Inflammatory macrophage treated with lipopolysaccharide for 1 hour (primary cell): ENCODE measurements at regions not wholly inside any gene's neighbourhood (a gene's known extent, or its start where the extent isn't known, plus 50 kb on each side); places are given as distances from the start of the nearest gene placed in this dataset.

Experiments
- DNase-seq, 2 donors: peaks; one replicate each; pipeline ENCODE4 v3.0.0-alpha.2; 2020 to 2022

DNA sequence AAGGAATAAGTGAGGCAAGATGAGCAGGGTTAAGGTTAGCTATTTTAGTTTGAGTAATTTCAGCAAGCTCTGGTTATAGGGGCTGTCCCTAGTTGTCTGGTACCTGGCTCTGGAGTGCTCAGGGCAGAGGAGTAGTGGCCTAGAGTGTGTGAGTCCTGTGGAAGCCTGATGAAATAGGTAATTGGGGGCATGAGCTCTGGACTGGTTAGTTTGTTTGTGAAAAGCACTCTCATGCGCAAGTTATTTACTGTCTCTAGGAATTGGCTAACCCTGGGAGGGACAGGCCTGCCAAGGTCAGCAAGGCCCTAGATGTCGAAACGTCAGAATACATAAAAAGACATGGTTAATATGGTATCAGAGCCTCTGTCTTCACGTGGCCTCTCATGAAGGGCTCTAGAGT, 900.1 kb downstream of the PCDH17 start:
- DNase-seq = no peak

DNA sequence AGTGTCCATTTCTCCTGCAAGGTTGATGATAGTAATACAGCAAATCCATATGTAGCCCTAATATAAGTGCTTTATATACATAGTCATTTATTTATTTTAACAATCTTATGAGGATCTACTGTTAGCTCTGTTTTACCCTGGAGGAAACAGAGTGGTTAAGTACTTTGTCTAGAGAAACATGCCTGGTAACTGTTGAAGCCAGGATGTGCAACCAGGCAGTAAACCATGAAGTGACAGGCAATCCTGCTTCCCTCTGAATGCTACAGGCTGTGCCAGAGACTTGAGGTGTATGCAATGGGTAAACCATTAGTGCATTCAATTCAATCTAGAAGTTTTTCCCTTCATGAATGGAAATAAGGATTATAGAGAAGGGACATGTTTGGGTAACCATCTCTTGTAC, 911.0 kb downstream of the PCDH17 start:
- DNase-seq = no peak

DNA sequence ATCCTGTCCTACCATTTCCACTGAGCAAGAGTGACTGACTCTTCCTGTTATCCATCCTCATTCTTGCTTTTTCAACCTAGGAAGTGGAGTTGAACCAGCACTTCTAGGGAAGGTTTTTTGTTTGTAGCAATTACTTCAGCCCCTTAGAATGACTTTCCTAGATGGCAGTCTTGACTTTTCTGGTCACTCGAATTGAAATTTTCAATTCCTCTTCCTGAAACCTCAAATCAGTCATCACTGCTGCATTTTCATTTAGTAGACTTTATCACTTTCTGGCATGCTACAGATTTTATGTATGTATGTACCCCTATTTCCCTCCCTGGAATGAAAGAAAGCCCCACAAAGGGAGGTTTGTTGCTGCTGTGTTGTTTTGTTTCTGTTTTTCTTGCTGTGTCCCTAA, 915.9 kb downstream of the PCDH17 start:
- DNase-seq = no peak

DNA sequence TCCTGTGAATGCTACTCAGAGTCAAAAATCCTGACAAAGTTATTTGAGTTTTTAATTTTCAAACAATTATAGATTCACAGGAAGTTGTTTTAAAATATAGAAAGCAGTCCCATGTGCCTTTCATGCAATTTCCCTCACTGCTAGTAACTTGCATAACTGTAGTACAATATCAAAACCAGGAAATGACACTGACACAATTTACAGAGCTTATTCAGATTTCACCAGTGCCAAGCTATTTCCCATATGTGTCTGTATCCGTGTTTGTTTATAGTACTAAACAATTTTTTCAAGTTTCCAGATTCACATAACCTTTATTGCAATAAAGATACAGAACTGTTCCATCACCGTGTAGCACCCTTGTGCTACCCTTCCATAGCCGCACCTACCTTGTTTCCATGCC, 934.6 kb downstream of the PCDH17 start:
- no peak for DNase-seq

DNA sequence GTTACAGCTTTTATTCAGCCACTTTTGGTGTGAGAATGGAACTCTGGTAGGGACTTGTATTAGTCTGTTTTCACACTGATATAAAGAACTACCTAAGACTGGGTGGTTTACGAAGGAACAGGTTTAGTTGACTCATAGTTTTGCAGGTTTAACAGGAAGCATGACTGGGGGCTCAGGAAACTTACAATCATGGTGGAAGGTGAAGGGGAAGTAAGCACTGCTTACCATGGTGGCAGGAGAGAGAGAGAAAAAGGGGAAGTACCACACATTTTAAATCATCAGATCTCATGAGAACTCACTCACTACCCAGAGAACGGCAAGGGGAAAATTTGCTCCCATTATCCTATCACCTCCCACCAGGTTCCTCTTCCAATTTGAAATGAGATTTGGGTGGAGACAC, 942.2 kb downstream of the PCDH17 start:
- peak in 1 of 2 donors; percentile 4 for DNase-seq

DNA sequence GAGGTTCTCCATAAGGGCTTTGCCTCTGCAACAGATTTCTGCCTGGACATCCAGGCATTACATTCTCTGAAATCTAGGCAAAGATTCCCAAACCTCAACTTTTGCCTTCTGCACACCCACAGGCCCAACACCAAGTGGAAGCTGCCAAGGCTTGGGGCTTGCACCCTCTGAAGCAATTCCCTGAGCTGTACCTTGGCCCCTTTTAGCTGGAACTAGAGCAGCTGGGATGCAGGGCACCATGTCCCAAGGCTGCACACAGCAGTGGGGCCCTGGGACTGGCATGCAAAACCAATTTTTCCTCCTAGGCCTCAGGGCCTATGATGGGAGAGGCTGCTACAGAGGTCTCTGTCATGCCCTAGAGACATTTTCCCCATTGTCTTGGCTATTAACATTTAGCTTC, 943.2 kb downstream of the PCDH17 start:
- no peak for DNase-seq

DNA sequence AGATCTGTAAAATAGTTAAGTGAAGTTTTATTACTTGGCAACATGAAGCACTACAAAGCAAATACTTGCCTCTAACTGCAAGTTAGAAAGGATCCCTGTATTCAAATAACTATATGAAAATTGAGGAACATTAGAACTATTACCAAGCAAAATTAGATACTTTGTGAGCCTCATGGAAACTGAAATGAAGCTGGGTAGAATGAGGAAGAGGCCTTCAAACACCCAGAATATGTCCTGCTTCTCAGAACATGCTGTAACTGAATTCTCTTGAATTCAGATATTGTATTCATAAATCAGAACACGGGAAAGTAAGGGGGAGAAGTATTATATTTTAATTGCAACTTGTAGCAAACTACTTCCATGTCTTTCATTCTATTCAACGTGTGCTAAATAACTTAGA, 947.9 kb downstream of the PCDH17 start:
- DNase-seq = peak in 1 of 2 donors; percentile 2

DNA sequence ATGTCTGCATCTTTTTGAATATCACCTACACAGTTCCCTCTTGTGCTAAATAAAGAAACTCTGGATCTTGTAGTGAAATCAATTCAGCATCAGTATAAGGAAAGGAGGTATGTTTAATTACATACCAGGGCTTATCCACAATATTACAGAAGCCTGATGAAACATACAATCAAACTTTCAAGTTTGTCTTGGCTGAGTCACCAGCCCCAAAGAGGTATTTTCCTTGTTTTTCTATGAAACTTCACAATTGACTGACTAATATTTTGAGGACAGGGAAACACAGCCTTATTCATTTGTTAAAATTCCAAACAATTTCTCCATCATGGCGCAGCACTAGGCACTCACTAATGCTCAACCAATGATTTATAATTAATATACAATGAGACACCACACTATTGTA, 952.4 kb downstream of the PCDH17 start:
- no peak for DNase-seq

DNA sequence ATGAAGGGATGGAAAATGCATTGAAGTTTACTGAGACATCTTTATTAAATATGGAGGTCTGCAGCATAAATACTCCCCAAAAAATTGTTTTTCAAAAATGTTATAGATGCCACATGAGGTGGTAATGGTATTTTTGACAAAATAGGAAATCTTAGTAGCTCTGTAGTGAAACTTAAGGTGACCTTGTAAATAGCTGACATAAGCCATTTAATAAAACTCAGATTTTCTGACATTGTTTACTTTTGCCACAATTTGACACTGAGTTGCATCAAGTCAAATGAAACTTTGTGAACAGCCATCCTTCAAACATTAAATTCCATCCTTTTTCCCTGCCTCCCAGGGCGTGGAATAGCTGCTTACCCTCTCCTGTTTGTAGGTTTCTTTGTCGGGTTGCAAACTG, 953.1 kb downstream of the PCDH17 start:
- no peak for DNase-seq

DNA sequence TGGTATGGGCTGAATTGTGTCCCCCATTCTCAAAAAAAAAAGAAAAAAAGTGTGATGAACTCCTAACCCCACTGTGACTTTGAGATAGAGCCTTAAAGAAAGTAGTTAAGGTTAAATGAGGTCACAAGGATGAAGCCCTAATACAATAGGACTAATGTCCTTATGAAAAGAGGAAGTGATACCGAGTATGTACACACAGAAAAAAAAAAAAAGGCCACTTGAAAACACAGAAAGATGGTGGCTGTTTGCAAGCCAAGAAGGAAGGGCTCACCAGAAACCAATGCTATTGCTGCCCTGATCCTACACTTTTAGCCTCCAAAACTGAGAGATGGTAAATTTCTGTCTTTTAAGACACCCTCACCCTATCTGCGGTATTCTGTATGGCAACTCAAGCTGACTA, 955.6 kb downstream of the PCDH17 start:
- peak; percentile 31 to 51 for DNase-seq

DNA sequence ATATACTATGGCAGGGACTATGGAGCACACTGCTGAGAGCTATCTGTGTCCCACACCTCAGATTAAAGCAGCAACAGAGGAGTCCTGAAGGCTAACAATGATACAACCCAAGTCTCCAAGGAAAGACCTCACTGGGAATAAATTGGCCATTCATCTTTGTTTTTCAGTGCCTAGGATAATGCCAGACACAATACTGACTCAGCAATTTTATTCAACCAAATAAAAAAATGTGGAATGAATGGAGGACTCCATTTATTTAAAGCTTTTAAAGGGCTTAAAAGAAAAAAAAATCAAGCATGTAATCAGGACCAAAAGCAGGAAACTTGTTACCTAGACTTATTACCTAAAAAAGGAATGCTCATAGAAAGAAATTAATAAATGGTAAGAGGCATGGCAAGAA, 960.5 kb downstream of the PCDH17 start:
- DNase-seq = no peak

DNA sequence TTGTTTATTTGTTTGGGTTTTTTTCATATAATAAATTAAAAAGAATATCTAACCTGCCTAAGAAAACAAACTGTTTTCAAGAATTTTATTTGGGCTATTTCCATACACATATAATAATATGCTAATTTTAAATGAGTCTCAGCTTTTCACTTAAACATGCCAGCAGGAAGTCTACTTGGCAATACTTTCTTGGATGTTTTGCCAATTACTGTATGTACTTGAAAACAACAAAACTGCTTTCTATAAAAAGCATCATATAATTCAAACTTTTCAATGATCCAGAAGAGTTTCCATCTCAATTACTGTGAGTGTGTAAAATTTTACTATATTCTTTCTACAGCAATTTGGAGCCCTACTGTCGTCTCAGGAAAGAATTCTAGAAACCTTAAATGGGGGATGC, 961.2 kb downstream of the PCDH17 start:
- no peak for DNase-seq

DNA sequence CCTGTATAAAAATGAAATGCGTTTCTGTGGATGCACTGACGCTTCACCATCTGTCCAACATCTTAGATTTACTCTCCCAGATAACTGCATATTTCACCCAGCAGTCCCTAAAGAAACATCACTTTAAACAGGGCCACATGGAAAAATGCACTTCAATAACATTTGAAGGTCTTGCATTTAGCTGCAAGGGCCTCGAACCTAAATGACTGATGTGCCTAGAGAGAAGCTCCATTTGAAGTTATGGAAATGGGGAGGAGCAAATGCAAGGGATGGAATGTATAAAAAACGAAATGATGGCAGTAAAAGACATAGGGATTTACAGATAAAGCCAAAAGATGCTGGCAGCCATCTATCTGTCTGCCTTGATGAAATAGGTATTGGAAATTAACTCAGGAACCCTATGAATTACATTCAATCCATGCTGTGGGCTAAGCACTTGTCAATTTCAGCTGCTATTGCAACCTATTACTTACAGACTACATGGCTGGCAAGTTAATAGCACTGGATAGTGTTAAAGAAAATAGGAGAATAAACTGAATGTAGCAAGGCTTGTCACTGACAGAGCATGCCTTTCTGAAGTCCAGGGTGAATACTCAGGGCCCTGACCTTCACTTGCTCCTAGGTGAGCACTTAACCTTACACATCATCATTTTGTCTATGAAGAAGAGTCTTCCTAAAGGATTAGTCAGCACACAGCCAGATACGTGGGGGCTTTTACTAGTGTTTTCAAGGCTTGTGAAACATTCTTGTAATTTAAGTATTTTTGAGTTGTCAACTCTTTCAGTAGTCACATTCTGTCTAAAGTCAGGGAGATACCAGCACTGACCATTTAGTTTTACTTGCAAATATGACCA, 963.4 kb downstream of the PCDH17 start:
- DNase-seq = no peak

DNA sequence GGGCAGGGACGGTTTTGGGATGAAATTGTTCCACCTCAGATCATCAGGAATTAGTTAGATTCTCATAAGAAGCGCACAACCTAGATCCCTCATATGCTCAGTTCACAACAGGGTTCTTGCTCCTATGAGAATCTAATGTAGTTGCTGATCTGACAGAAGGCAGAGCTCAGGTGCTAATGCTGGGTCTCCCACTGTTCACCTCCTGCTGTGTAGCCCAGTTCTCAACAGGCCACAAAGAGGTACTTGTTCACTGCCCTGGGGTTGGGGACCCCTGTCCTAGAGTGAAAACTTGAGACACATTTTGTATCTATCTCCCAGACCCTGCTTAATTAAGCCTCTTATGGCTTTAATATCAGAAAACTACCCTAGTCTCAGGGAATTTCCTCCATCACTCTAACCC, 966.0 kb downstream of the PCDH17 start:
- no peak for DNase-seq

DNA sequence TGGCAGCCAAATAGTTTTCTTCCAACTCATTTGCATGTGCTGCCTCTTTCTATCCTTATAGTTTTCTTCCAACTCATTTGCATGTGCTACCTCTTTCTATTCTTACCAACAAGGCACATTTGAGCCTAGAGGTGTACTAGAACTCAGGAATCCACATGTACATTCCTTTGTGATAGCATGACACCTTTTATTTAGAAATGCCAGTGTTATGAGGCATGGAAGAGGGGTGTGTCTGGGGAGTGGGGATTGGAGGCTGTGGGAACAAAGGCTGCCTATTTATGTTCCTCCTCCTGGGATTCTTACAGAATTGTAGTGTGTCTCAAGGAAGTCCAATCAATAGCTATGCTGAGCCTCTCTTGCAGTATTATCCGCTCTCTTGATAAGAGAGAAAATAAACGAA, 966.7 kb downstream of the PCDH17 start:
- DNase-seq = no peak

DNA sequence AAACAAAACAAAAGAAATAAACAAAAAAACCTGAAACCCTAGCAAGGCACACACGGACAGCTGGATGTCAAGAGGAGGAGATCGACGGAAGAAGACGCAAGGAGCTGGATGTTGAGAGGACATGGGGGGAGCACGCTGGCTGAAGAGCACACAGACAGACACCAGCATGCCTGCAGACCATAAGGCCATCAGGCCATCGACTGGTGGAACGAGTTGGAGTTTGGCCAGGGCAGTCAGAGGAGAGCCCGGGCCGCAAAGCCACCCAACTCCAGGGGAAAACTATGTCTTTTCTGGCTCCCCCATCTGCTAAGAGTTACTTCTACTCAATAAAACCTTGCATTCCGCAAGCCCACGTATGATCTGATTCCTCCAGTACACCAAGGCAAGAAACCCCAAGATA, 979.6 kb downstream of the PCDH17 start:
- DNase-seq = no peak

DNA sequence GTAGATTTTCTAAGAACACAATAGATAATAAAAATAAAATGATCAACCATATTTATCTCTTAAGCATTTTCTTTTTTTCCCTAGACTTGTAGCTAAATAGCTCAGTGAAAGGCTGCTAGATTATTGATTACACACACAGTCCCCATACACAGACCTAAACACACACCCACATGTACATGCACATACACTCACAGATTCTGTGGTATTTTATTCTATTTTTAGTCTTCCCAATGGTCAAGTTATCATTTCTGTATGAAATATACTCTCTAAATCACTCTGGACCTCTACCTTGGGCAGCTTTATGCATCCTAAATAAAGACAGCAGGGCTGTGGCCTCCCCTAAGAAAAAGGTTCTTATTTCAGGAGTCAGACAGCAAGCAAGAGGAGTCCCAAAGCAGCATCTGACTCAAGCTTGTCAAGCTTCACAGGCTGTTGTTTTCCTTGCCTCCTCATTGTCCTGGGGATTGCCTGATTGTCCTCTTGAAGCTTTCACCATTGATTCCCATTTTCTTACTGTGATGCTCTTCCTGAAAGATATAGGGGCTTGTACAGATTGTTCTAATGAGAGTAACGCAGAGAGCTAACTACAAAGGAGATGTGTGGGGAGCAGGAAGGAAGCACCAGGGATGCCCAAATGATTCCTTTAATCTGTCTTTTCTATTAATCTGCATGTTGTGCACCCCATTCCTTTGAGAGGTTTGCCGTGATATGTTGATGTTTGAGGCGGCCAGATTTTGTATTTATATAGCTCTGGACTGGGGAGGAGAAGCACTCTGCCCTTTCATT, 986.5 kb downstream of the PCDH17 start:
- no peak for DNase-seq

DNA sequence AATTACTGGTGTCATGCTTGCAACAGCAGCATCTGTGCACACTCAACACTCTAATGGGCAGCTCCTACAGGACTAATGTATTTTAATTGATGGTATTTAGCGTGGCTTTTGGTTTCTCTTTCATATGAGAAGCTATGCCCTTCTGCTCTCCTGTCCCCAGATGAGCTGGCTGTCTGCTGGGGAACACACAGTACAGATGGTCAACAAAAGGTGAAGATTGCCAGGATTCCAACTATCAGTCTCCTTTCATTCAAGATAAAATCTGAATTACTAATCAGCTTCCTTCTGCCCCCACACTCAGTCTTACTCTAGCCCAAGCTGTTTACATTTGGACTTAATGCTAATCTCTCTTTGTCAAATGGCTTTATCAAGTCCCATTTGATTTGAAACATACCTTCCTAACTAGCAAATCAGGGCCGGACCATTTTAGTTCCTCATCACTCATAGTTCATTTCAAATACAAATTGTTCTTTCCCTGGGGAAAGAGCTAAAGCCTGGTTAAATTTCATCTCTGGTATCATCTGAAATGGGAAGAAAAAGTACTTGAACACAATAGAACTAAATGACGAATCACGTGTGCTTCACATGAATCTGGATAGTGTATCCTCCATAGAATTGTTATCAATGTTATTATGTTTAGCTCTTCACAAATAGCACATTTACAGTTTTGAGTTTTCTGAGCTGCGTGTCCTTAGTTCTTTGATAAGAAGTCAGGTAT, 988.0 kb downstream of the PCDH17 start:
- DNase-seq = no peak

DNA sequence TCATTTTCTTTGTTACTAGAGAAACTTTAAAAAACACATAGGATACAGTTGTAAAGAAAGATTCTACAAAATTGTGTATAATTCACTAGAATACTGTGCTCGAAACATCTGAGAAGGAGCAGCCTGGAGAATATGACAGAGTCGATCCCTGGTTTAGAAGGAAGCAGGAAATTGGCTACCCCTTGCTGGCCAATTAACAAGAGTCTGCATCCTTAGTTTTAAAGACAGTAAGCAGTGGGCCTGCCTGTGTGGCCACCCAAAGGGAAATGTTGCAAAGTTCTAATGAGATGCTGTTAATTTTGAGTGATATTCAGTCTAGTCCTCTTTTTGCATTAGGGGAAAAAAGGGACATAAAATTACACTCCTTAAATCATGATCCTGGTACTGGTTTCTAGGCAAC, 988.6 kb downstream of the PCDH17 start:
- no peak for DNase-seq

DNA sequence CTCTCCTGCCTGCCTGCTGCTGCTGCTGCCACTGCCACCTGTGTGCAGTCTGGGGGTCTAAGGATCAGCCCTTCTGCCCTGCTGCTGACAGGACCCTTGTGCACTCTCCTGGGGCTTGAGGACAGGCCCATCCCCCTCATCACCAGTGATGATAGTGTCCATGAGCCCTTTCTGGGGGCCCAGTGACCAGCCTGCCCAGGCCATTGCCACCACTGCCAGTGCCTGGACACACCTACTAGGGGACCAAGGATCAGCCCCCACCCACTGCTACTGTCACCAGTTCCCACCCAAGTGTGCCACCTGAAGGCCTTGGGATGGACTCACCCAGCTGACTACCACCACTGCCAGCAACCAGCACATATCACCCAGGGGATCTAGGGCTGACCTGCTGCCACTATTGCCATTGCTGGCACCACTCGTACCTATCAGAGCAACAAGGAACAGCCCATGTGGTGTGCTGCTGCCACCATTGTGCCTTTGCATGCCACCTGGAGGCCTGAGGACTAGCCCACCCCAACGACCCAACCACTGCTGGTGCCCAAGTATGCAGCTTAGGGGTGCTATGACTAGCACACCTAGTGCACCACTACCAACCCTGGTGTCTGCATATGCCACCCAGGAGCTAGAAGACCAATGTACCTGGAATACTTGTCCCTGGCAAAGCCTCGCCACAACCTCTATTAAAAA, 994.3 kb downstream of the PCDH17 start:
- no peak for DNase-seq

DNA sequence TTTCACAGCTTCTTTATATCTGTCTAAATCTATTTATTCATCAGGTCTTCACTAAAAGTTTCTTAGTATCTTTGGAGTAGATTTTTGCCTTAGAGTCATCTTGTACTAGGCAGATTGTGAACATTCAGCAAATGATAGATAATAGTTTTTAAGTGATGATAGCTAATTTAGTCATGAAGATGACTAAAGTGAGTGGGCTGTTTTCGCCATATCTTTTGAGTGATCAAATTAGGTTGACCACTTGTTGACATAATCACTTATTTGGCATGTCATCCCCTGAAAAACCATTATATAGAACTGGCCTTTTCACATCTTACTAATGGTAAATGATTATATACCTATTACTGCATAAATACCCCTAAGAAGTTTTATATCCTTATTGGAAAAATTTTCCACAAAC, 999.2 kb downstream of the PCDH17 start:
- DNase-seq = no peak

DNA sequence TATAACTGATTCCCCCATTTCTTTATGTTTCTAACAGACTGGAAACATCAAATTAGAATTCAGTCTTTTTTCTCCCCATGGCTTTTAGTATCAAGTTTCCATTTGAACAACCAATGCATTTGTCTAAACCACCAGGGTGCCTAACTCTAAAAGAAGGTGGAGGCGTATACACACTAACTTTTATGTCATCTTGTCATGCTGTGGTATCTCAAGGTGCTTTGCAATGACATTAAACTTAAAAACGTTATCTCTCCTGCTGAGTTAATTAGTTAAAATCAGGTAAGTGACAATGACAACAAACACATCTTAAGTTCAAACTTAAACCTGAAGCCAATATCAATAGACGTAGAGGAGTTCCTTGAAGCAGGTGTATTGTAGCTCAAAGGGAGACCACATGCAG, 1001.7 kb downstream of the PCDH17 start:
- no peak for DNase-seq

DNA sequence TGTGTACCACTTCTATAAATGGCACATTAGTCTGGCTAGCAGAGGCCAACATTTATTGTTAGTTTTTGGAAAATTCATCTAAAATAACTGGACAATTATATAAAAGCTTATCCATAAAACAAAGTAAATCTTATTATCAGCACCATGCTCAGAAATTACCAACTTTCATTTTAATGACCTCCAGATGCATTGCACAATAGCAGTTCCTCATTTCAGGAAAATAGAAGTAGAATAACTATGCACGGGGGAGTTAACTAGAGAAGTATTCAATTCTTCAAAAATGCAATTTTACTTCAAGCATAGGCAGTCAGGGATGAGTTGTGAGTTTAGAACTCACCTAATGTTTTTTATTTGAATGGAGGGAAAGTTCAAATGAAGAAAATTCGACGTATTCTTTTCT, 1023.5 kb downstream of the PCDH17 start:
- DNase-seq = peak; percentile 64 to 81
